GM12878 (cell line): ENCODE measurements at regions not wholly inside any gene's neighbourhood (a gene's known extent, or its start where the extent isn't known, plus 50 kb on each side); places are given as distances from the start of the nearest gene placed in this dataset.

Experiments used
- BHLHE40 ChIP-seq, 2 experiments: fragments of 450-650 bp in 1 of 2; IDR thresholded peaks; 2 replicates each; pipeline ENCODE4 v1.6.1; 2011 to 2017; ENCODE audit warnings: low read depth in 2 of 2, borderline replicate concordance in 1 of 2, improper control_type of control experiment in 1 of 2, low read length in 1 of 2, mild to moderate bottlenecking in 1 of 2
- CHD2 ChIP-seq: IDR thresholded peaks from 2 replicates; pipeline ENCODE4 v1.6.1; 2011; ENCODE audit warnings: low read depth, low read length, improper control_type of control experiment, borderline replicate concordance
- CTCF ChIP-seq, 3 experiments: IDR thresholded peaks in 2 of 3; conservative IDR thresholded peaks in 1 of 3; 2 replicates each; pipeline ENCODE4 v1.5.1; 2011; ENCODE audit warnings: low read depth in 3 of 3, low read length in 3 of 3, mild to moderate bottlenecking in 3 of 3, control low read depth in 2 of 3, moderate library complexity in 2 of 3, inconsistent platforms in 1 of 3, mixed read lengths in 1 of 3; ENCODE audit not compliant: control insufficient read depth in 2 of 3, insufficient read depth in 1 of 3; ENCODE audit errors: extremely low read depth in 1 of 3
- ELK1 ChIP-seq: IDR thresholded peaks from 2 replicates; pipeline ENCODE4 v1.6.1; 2012; ENCODE audit warnings: low read depth, low read length, improper control_type of control experiment
- EP300 ChIP-seq, 2 experiments: fragments of 150-350 bp in 1 of 2; IDR thresholded peaks; 2 replicates each; pipeline ENCODE4 v1.6.1; 2011 to 2012; ENCODE audit warnings: low read depth in 2 of 2, low read length in 2 of 2, borderline replicate concordance in 1 of 2, improper control_type of control experiment in 1 of 2, inconsistent platforms in 1 of 2; ENCODE audit not compliant: control insufficient read depth in 1 of 2
- JUND ChIP-seq: IDR thresholded peaks from 2 replicates; pipeline ENCODE4 v1.6.1; 2012; ENCODE audit warnings: low read depth, mild to moderate bottlenecking, low read length, improper control_type of control experiment, moderate library complexity
- MTA2 ChIP-seq: fragments of 450-650 bp; IDR thresholded peaks from 2 replicates; pipeline ENCODE4 v1.6.1; 2016; ENCODE audit warnings: low read depth, mild to moderate bottlenecking, moderate library complexity
- NRF1 ChIP-seq: conservative IDR thresholded peaks from 2 replicates; pipeline ENCODE4 v1.6.1; 2011; ENCODE audit warnings: mild to moderate bottlenecking, low read depth, low read length, improper control_type of control experiment
- RFX5 ChIP-seq: IDR thresholded peaks from 2 replicates; pipeline ENCODE4 v1.6.1; 2011; ENCODE audit warnings: low read depth, low read length, improper control_type of control experiment
- TARDBP ChIP-seq: IDR thresholded peaks from 2 replicates; pipeline ENCODE4 v1.6.1; 2016; ENCODE audit warnings: borderline replicate concordance
- USF2 ChIP-seq: IDR thresholded peaks from 2 replicates; pipeline ENCODE4 v1.6.1; 2011; ENCODE audit warnings: low read depth, low read length, improper control_type of control experiment, borderline replicate concordance

GRCh38 chr14:42248131-42248530 is 641.5 kb downstream of the LRFN5 start:
- TF ChIP-seq MTA2 = no peak
- no peak for TF ChIP-seq JUND
- no peak for TF ChIP-seq EP300 (IDR thresholded peaks at IDR 0.05; ENCODE audit: borderline replicate concordance in 1 of 2, control insufficient read depth in 1 of 2, low read depth in 2 of 2, low read length in 2 of 2)
- no peak for TF ChIP-seq BHLHE40 (IDR thresholded peaks at IDR 0.05; ENCODE audit: borderline replicate concordance in 1 of 2, low read depth in 2 of 2, low read length in 1 of 2)
- TF ChIP-seq ELK1 = no peak
- no peak for TF ChIP-seq CHD2
- no peak for TF ChIP-seq USF2
- TF ChIP-seq CTCF (IDR thresholded peaks at IDR 0.05 in 2 of 3, conservative IDR thresholded peaks at IDR 0.05 in 1 of 3; ENCODE audit: control insufficient read depth in 2 of 3, extremely low read depth in 1 of 3, insufficient read depth in 1 of 3, low read depth in 3 of 3, low read length in 3 of 3) = no peak
- TF ChIP-seq TARDBP = no peak
- TF ChIP-seq NRF1 = no peak
- no peak for TF ChIP-seq RFX5
